Aorta (tissue), 5 donors: ENCODE measurements at regions not wholly inside any gene's neighbourhood (a gene's known extent, or its start where the extent isn't known, plus 50 kb on each side); places are given as distances from the start of the nearest gene placed in this dataset.

Source experiments
- ATAC-seq: fragments of 200-7000 bp; cut with Tn5 transposase; one replicate; pipeline ENCODE4 v1.9.1; 2022; ENCODE audit warnings: moderate library complexity; ENCODE audit not compliant: low FRiP score
- DNase-seq, 2 donors: peaks; one replicate each; pipeline ENCODE4 v3.0.0-alpha.2; 2020
- H3K27ac ChIP-seq, 2 donors: one replicate each; pipeline ENCODE4 v1.5.1; 2013; ENCODE audit warnings: low read length in 2 of 2, mild to moderate bottlenecking in 2 of 2, moderate library complexity in 2 of 2, control low read depth in 1 of 2, inconsistent platforms in 1 of 2, low read depth in 1 of 2
- H3K27me3 ChIP-seq, 2 donors: one replicate each; pipeline ENCODE4 v1.6.1; 2013; ENCODE audit warnings: control low read depth in 1 of 2, low read length in 1 of 2, mild to moderate bottlenecking in 1 of 2, moderate library complexity in 1 of 2; ENCODE audit not compliant: insufficient read depth in 2 of 2, control insufficient read depth in 1 of 2
- H3K36me3 ChIP-seq, 2 donors: one replicate each; pipeline ENCODE4 v1.6.1; 2013; ENCODE audit warnings: control low read depth in 1 of 2, low read length in 1 of 2, mild to moderate bottlenecking in 1 of 2; ENCODE audit not compliant: insufficient read depth in 2 of 2, control insufficient read depth in 1 of 2
- H3K4me1 ChIP-seq, 2 donors: one replicate each; pipeline ENCODE4 v1.6.1; 2013; ENCODE audit warnings: low read length in 2 of 2, control low read depth in 1 of 2, mild to moderate bottlenecking in 1 of 2, moderate library complexity in 1 of 2; ENCODE audit not compliant: insufficient read depth in 2 of 2, control insufficient read depth in 1 of 2
- H3K4me3 ChIP-seq, 2 donors: one replicate each; pipeline ENCODE4 v1.5.1; 2013; ENCODE audit warnings: low read length in 2 of 2, control low read depth in 1 of 2, mild to moderate bottlenecking in 1 of 2
- H3K9me3 ChIP-seq: one replicate; pipeline ENCODE4 v1.6.1; 2013; ENCODE audit warnings: mild to moderate bottlenecking, low read length; ENCODE audit not compliant: control insufficient read depth
- WGBS, 2 donors: extraction: QIAGEN DNeasy Blood & Tissue Kit; methylation state at CpG; one replicate each; pipeline ENCODE4 v1.1.7; 2013; 5-methylcytosine and 5-hydroxymethylcytosine counted together
- intact Hi-C, 2 donors: fragments of 100-400 bp; cut with DNase I; formaldehyde crosslinking; loops; one replicate each; pipeline versions ENCODE4 v1.14.2 to v1.15.0; 2022
- donor health status: healthy with polysubstance abuse.
- donor health status: Bipolar disorder and iron deficiency.
- donor health status: DM: no; HTN: no; CAD: no.
- donor health status: DM: no; HTN: no; CAD: no.
- donor health status: DM: yes; HTN: yes; CAD: no.

DNA sequence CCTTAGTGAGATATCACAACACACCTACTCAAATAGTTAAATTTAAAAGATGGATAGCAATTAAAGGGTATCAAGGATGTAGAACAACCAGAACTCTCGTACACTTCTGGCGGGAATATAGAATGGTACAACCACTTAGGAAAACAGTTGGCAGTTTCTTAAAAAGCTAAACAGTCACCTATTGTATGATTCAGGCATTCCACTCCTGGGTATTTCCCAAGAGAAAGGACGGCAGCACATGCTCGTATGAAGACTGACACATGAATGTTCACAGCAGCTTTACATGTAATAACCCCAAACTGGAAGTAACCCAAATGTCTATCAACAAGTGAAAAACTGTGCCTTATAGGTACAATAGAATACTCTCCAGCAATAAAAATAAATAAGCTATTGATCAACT, 465.2 kb downstream of the VRK1 start:
- ATAC-seq (no peak), DNase-seq (no peak)
- WGBS, 2 donors = 81% methylated on average over 4 of the region's 4 CpGs
- H3K27me3 ChIP-seq = no peaks in the 10 kb centered on the region
- H3K36me3 ChIP-seq = no peaks in the 10 kb centered on the region
- intact Hi-C loops = no loop called here
- H3K9me3 ChIP-seq = no peaks in the 10 kb centered on the region
- no peak overlapping the region for H3K27ac ChIP-seq
- H3K4me3 ChIP-seq = no peak overlapping the region
- no peaks in the 10 kb centered on the region for H3K4me1 ChIP-seq

GRCh38 chr14:97264516-97265230, 467.5 kb downstream of the VRK1 start:
- intact Hi-C loops = no loop called here
- Histone ChIP-seq H3K27me3 (no peaks in the 10 kb centered on the region), H3K36me3 (no peaks in the 10 kb centered on the region), H3K27ac (no peak overlapping the region), H3K4me3 (no peak overlapping the region), H3K9me3 (no peaks in the 10 kb centered on the region), H3K4me1 (no peaks in the 10 kb centered on the region)
- ATAC-seq (no peak), DNase-seq (no peak)
- 83 to 84% methylated on average over 8 of the region's 8 CpGs for WGBS, 2 donors

DNA sequence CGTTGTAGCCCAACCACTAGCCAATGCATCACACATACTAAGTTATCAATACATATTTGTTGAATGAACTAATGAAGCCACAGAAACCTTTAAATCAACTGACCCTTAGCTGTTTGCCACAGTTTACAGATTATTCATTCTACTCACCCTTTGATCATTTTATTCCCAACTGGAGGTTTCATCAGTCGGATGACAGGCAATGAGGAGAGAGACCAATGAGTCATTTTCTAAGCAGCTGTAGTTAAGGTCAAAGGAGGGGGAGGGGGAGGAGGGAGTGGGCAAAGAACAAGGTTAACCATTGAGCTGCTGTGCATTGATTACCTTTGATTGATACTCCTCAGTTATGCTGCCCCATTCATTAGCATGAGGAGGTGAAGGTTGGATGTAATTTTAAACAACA, 469.5 kb downstream of the VRK1 start:
- DNase-seq = no peak

GRCh38 chr14:97267509-97267908, 470.3 kb downstream of the VRK1 start:
- Histone ChIP-seq H3K27ac (no peak overlapping the region), H3K4me1 (no peaks in the 10 kb centered on the region), H3K36me3 (no peaks in the 10 kb centered on the region), H3K4me3 (no peak overlapping the region), H3K27me3 (no peaks in the 10 kb centered on the region), H3K9me3 (no peaks in the 10 kb centered on the region)
- intact Hi-C loops = no loop called here
- ATAC-seq (no peak), DNase-seq (no peak)

More for the DNA sequence above, 469.5 kb downstream of the VRK1 start:
- H3K36me3 ChIP-seq = no peaks in the 10 kb centered on the region
- intact Hi-C loops = no loop called here
- WGBS, 2 donors = 8% methylated on average over 2 of the region's 2 CpGs
- no peaks in the 10 kb centered on the region for H3K4me1 ChIP-seq
- no peak overlapping the region for H3K4me3 ChIP-seq
- ATAC-seq = no peak
- no peak overlapping the region for H3K27ac ChIP-seq
- no peaks in the 10 kb centered on the region for H3K9me3 ChIP-seq
- H3K27me3 ChIP-seq = no peaks in the 10 kb centered on the region

GRCh38 chr14:97268097-97268496, 470.9 kb downstream of the VRK1 start:
- Histone ChIP-seq H3K27ac (no peak overlapping the region), H3K9me3 (no peaks in the 10 kb centered on the region), H3K36me3 (no peaks in the 10 kb centered on the region), H3K4me1 (no peaks in the 10 kb centered on the region), H3K4me3 (no peak overlapping the region), H3K27me3 (no peaks in the 10 kb centered on the region)
- DNase-seq (no peak), ATAC-seq (no peak)
- 62 to 68% methylated on average over 2 of the region's 2 CpGs for WGBS, 2 donors
- intact Hi-C loops = no loop called here

- 58 to 60% methylated on average over 4 of the region's 4 CpGs for WGBS, 2 donors
Observed at GRCh38 chr14:97270308-97270707, 473.1 kb downstream of the VRK1 start.

DNA sequence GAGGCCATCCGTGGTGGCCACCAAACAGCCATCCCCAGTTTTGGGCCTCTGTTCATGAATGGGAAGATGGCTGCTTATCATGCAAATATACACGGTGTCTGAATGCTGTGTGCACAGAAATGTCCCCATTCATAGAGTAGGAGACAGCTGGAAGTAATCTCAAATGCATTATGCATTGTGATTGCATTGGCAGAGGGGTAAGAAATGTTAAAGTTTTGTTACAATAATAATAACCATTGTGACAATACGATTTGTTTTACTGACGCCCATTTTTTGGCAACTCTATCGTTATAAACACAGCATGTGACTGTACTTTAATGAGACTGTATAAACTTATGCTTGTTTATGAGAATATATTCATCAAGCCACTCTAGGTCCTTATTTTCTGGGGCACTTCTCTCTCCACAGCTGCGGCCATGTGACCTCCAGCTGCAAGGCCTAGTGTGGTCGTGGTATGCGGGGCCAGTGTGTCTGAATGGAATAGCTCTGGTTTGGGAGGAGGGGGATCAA, 474.3 kb downstream of the VRK1 start:
- no peak for ATAC-seq
- Histone ChIP-seq H3K36me3 (no peaks in the 10 kb centered on the region), H3K4me1 (no peaks in the 10 kb centered on the region), H3K4me3 (no peak overlapping the region), H3K27ac (no peak overlapping the region), H3K9me3 (no peaks in the 10 kb centered on the region), H3K27me3 (no peaks in the 10 kb centered on the region)
- intact Hi-C loops = no loop called here
- DNase-seq = no peak
- 64 to 71% methylated on average over 8 of the region's 8 CpGs for WGBS, 2 donors

More at GRCh38 chr14:97270308-97270707, 473.1 kb downstream of the VRK1 start:
- Histone ChIP-seq H3K4me1 (no peaks in the 10 kb centered on the region), H3K36me3 (no peaks in the 10 kb centered on the region), H3K27me3 (no peaks in the 10 kb centered on the region), H3K4me3 (no peak overlapping the region), H3K9me3 (no peaks in the 10 kb centered on the region), H3K27ac (no peak overlapping the region)
- intact Hi-C loops = no loop called here
- DNase-seq (no peak), ATAC-seq (no peak)

GRCh38 chr14:97273540-97273939, 476.4 kb downstream of the VRK1 start:
- intact Hi-C loops = no loop called here
- no peak for DNase-seq
- Histone ChIP-seq H3K36me3 (no peaks in the 10 kb centered on the region), H3K9me3 (no peaks in the 10 kb centered on the region), H3K27ac (no peak overlapping the region), H3K27me3 (no peaks in the 10 kb centered on the region), H3K4me1 (no peaks in the 10 kb centered on the region), H3K4me3 (no peak overlapping the region)
- no peak for ATAC-seq
- WGBS, 2 donors = 73 to 75% methylated on average over 4 of the region's 4 CpGs

- intact Hi-C loops = no loop called here
- WGBS, 2 donors = 68 to 75% methylated on average over 8 of the region's 8 CpGs
Observed at GRCh38 chr14:97274626-97275025, 477.4 kb downstream of the VRK1 start.

More at GRCh38 chr14:97274626-97275025, 477.4 kb downstream of the VRK1 start:
- Histone ChIP-seq H3K27ac (no peak overlapping the region), H3K4me1 (no peaks in the 10 kb centered on the region), H3K9me3 (no peaks in the 10 kb centered on the region), H3K36me3 (no peaks in the 10 kb centered on the region), H3K27me3 (no peaks in the 10 kb centered on the region), H3K4me3 (no peak overlapping the region)
- DNase-seq = no peak
- ATAC-seq = no peak
